GM23338 (cell line): ENCODE measurements at regions not wholly inside any gene's neighbourhood (a gene's known extent, or its start where the extent isn't known, plus 50 kb on each side); places are given as distances from the start of the nearest gene placed in this dataset.

Experiments
- CREB1 ChIP-seq: fragments of 250-450 bp; sonication (Bioruptor Pico); IDR thresholded peaks from 2 replicates; pipeline ENCODE4 v1.5.0; 2020; ENCODE audit warnings: low read depth, mild to moderate bottlenecking, moderate library complexity
- CTCF ChIP-seq, 2 experiments: fragments of 200-600 bp in 1 of 2; sonication (generic) in 1 of 2; conservative IDR thresholded peaks; 2 replicates each; pipeline versions ENCODE4 v1.5.1 to v1.6.1; 2016 to 2017; ENCODE audit warnings: antibody characterized with exemption in 2 of 2, low read depth in 2 of 2, mild to moderate bottlenecking in 2 of 2, moderate library complexity in 1 of 2
- ETS1 ChIP-seq: IDR thresholded peaks from 2 replicates; pipeline ENCODE4 v1.6.1; 2016; ENCODE audit warnings: antibody characterized with exemption
- EZH2 ChIP-seq: fragments of 200-600 bp; sonication (generic); IDR thresholded peaks from one replicate; pipeline ENCODE4 v1.8.0; 2017; ENCODE audit warnings: antibody characterized with exemption, mild to moderate bottlenecking, low read depth; ENCODE audit not compliant: unreplicated experiment
- EZH2phosphoT487 ChIP-seq: fragments of 200-600 bp; sonication (generic); IDR thresholded peaks from one replicate; pipeline ENCODE4 v1.8.1; 2018; ENCODE audit warnings: antibody characterized with exemption; ENCODE audit not compliant: unreplicated experiment
- JUNB ChIP-seq: IDR thresholded peaks from one replicate; pipeline ENCODE4 v1.6.1; 2016; ENCODE audit warnings: antibody characterized with exemption; ENCODE audit not compliant: unreplicated experiment
- NANOG ChIP-seq: IDR thresholded peaks from 2 replicates; pipeline ENCODE4 v1.6.1; 2016; ENCODE audit warnings: antibody characterized with exemption, borderline replicate concordance
- POLR2AphosphoS5 ChIP-seq: IDR thresholded peaks from 2 replicates; pipeline ENCODE4 v1.6.1; 2016; ENCODE audit warnings: antibody characterized with exemption, low read depth
- REST ChIP-seq: IDR thresholded peaks from one replicate; pipeline ENCODE4 v1.6.1; 2018; ENCODE audit warnings: antibody characterized with exemption; ENCODE audit not compliant: unreplicated experiment
- STAT1 ChIP-seq: IDR thresholded peaks from one replicate; pipeline ENCODE4 v1.6.1; 2016; ENCODE audit warnings: antibody characterized with exemption; ENCODE audit not compliant: unreplicated experiment
- ZNF114 ChIP-seq: fragments of 250-450 bp; sonication (Bioruptor Pico); IDR thresholded peaks from 2 replicates; pipeline ENCODE4 v1.5.0; 2020; ENCODE audit warnings: mild to moderate bottlenecking, moderate library complexity
- ZNF331 ChIP-seq: fragments of 250-450 bp; sonication (Bioruptor Pico); IDR thresholded peaks from 2 replicates; pipeline ENCODE4 v1.5.0; 2020; ENCODE audit warnings: low read depth, mild to moderate bottlenecking, moderate library complexity

- TF ChIP-seq CTCF (conservative IDR thresholded peaks at IDR 0.05; ENCODE audit: low read depth in 2 of 2), result no peak
- no peak for TF ChIP-seq POLR2AphosphoS5
- no peak for TF ChIP-seq EZH2
- TF ChIP-seq EZH2phosphoT487, result no peak
- TF ChIP-seq ZNF114 (CRISPR knock-in tag), result no peak
- no peak for TF ChIP-seq ZNF331 (CRISPR knock-in tag)
- no peak for TF ChIP-seq REST
- TF ChIP-seq ETS1, result no peak
- no peak for TF ChIP-seq JUNB
- TF ChIP-seq CREB1, result no peak
- TF ChIP-seq NANOG, result no peak
- no peak for TF ChIP-seq STAT1
Measured at GRCh38 chr3:23700616-23701015, 105.1 kb upstream of the UBE2E1 start.
